Mesenteric fat pad (tissue), 1 donor: ENCODE measurements at regions not wholly inside any gene's neighbourhood (a gene's known extent, or its start where the extent isn't known, plus 50 kb on each side); places are given as distances from the start of the nearest gene placed in this dataset.
"Not testable (repeated sequence)": the region's sequence is repeated elsewhere in the genome, so short reads cannot be mapped to it uniquely, and the experiment has no call there.

Source experiments
- DNase-seq: peaks from one replicate; pipeline ENCODE4 v3.0.0-alpha.2; 2020; ENCODE audit warnings: low spot score
- donor health status: DM: yes; HTN: yes; CAD: no.

DNA sequence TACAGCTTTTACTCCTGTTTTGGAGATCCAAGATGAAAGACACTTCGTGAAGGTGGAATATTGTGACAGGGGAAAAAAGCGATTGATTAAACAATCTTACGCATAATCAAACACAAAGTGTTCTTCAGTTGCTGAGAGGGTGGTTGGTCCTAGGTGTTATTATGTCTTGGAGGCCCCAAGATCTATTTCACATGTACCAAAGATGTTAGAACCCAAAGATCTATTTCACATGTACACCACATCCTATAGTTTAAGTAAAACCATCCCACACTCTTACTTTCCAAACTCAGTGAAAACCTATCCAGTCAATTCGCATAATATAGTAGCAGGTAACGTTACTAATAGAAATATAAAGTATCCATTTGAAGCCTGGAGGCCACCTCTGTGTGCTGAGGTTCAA is 242.6 kb upstream of the MAF start:
- DNase-seq = no peak

DNA sequence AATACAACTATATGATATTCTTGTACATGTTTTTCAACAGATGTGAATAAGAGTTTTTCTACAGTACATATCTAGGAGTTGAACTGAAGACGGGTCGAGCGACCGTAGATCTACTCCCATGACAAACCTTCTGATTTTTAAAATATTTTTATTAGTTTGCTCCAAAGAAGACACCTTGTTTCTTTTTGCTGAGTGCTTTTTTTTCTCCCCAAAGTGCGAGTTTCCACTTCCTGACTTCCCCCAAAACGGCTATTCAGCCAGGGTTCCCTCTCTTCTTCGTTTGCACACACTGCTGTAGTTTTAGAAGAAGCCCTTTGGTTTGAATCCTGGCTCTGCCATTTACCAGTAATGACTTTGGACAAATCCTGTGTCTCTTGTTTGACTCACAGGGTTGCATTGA is 241.7 kb upstream of the MAF start:
- no peak for DNase-seq

DNA sequence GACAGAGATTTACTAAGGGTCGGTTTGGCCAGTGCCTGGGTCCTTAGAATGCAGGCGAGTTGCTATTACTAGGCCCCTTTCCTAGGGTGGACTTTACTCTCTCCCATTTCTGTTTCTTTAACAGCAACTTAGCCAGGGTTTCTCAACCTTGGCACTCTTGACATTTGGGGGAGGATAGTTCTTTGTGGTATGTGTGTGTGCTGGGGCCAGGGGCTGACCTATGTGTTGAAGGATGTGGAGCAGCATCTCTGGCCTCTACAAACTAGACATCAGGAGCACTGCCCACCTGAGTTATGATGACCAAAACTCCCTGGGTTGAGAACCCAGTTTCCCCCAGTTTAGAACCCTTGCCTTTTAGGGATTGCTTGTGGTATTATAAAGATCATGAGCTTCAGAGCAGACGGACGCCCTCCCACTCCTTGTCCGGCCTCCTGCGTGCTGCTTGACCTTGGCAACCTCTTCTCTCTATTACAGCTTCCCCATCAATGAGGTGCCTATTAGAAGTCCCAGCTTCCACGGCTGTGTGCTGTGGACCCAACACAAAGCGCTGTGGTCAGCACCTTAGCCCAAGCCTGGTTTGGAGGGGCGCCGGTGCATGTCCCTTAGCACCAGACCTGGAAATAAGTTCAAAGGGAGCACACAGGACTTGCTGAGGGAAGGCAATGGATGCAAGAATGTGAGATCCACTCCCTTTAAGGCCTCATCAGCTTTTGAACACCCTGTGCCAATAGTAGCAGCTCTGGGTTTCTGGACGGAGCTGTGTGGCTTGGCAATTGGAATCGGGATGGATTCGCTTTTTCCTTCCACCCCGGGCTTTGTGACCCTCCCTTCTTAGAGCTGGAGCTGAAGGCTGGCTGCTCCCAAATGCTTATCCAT is 239.2 kb upstream of the MAF start:
- no peak for DNase-seq

DNA sequence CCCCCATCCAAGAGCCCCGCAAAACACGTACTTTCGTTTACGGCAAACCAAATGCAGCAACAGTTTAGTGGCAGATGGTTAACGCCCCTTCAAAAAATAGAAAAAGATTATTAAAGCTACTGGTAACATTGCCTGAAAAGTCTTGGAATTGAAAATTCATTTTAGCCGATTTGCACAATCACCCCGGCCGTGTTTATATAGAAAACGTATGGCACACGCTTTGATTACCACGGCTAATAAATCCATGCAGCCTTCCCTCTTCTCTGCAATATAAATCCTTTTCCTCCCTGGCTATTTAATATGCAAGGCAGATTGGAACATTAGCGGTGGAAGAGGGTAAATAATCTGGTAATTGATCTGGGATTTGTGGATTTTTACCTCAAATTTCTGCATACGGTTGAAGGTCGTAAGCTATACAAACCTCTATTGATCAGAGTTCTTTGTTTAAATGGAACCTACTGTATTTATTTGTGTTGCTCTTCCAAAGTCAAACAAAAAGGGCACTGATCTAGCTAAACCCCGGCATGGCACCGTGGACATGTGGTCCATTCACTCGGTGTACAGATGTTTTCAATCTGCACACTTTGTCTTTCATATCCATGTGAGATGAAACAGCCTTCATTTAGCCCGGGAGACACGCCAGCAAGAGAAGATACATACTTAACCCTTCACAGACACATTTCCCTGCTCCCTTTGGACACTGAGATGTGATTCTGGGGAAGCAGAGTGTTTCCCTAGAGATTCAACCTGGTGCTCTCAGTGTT is 238.1 kb upstream of the MAF start:
- no peak for DNase-seq

DNA sequence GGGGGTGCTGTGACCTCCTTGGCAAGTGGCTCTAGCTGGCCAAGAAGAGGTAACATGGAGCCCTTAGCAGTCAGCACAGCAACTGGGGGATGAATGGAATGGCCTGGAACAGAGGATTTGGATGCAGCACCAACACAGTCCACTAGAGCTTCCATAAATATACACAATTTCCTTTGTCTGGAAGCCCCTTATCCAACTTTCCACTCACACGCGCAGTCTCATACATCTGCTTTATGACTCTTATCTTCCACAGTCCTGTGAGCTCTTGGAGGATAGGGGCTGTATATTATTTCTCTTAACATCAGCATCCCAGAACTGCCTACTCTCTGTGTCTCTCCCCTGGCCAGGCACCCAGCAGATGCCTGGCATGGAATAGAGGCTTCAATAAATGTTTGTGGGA is 235.6 kb upstream of the MAF start:
- DNase-seq = no peak

DNA sequence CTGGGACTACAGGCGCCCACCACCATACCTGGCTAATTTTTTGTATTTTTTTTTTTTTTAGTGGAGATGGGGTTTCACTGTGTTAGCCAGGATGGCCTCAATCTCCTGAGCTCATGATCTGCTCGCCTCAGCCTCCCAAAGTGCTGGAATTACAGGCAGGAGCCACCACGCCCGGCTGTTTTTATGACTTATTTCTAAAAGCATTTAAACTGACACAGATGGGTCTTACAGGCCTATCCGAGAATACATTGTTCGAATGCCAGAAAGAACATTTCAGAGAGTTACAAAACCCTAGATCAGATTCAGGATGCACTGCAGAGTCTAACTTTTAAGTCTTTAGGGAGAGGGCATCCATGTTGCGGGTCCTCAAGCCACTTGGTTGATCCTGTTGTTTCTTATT is 234.7 kb upstream of the MAF start:
- no peak for DNase-seq

DNA sequence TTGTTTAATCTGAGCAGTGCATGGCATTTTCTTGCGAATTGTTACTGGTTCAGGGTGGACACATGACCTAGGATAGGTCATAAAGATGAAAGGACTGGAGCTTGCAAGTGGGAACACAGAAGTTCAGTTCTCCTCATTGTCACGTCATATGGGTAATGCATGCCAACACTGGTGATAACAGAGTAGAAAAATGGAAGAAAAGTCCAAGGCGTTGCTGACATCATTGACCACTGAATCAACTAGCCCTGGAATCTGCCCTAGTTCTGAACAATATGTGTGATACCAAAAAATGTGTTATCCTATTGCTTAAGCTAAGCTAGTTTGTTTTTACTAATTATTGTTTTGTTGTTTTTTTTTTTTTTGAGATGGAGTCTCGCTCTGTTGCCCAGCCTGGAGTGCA is 234.2 kb upstream of the MAF start:
- no peak for DNase-seq

DNA sequence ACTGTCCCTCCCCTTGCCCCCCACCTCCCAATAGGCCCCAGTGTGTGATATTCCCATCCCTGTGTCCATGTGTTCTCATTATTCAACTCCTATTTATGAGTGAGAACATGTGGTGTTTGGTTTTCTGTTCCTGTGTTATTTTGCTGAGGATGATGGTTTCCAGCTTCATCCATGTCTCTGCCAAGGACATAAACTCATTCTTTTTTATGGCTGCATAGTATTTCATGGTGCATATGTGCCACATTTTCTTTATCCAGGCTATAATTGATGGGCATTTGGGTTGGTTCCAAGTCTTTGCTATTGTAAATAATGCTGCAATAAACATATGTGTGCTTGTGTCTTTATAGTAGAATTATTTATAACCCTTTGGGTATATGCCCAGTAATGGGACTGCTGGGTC is 233.5 kb upstream of the MAF start:
- DNase-seq = not testable (repeated sequence)

DNA sequence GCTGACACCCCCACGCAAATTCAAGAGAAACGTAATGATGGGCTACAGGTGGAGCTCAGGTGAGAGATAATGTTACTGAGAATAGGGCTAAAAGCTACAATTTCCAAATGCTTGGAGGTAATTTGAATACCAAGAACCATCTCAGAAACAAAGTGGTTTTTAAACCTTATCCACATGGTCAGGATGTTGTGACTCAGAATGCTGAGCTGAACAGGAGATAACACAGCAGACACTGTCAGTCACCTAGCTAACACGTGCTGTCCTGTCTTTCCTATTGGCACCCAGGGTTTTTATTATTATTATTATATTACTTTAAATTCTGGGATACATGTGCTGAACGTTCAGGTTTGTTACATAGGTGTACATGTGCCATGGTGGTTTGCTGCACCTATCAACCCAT is 233.0 kb upstream of the MAF start:
- DNase-seq = no peak

DNA sequence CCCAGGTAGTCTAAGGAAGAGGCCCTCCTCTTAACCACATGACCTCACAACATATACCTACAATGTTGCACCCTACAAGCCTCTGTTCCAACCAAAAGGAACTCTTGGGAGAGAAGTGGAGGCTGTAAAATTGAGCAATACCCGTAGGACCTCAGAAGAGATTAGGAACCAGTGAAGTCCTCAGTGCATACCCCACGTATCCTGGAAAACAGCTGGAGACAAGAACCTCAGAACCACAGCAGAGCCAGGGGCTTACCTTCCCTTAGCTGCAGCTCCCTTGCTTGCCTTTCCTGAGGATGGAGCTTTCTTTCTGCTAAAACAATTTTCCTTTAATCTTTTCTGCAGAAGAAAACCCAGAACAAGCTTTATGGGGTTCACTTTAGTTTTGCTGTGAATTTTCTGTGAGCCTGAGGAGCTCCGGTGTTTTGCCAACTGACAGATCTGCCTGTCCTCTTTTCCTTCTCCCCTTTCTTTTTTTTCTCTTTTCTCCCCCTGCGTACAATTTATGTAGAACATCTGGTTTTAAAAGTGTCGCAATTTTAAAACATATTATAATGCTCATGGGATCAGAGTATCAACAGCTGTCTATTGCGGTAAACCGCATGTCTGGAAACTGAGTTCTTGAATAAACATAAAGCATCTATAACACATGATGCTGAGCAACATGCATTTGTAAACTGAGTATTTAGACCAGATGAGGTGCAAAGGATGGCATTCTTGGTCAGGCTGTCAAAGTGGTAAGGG is 226.4 kb upstream of the MAF start:
- no peak for DNase-seq

DNA sequence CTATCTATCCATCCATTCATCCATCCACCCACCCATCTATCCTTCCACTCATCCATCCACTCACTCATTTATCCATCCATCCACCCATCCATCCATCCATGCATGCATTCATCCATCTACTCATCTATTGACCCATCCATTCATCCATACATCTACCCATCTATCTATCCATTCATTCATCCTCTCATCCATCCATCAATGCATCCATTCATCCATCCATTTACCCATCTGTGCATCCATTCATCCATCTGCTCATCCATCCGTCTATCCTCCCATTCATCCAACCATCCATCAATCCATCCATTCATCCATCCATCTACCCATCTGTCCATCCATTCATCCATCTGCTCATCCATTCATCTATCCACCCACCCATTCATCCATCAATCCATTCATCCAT is 224.5 kb upstream of the MAF start:
- DNase-seq = no peak

DNA sequence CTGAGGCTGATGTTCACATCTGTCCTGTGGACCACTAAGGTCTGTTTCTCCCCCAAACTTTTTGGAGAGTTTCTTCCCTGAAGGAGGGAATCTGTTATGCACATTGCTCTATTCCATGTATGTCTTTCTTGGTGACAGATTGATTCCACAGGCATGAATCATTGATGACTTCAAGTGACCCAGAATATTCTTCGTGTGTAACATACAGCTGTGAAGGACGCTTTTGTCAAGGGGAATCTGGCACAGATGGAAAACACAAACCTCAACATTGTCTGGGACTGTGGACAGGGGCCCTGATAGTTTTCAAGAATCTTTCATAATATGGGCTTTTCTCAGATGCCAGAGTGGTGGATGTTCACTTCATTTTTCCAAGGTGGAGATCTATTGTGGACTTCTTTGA is 223.1 kb upstream of the MAF start:
- no peak for DNase-seq

DNA sequence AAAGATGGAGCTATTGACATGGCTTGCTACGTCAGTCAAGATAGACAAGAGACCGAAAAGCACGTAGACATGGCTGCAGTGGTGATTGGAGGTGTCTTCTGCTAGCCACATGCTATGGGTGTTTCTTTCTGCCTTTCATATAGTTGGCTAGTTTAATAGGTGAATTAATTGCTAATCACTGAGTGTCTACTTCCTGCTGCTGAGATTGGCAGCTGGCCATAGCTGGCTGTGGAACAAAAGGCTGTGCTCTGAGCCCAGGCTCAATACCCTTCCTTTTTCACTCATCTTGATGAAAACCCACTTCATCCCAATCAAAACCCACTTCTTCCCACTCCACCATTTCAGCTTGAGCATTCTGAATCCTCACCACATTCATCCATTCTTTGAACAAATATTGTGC is 221.4 kb upstream of the MAF start:
- no peak for DNase-seq

DNA sequence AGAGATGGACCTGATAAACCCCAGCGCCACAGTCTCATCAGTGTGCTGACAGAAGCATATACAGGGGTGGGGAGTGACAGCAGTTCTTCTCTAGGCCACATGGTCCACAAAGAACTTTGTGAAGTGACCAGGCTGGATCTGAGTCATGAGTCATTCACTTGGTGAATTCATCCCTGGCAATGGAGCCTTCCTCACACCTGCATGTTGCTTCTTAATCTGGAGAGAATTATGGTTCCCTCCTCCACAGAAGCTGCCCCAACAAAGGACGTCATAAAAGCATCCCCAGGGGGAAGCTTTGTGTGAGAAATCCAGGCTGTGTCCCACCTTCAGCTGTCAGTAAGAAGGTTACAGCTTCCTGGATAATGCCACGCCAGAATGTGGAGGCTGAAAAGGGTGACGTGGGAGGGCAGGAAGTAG is 215.6 kb upstream of the MAF start:
- DNase-seq = no peak

DNA sequence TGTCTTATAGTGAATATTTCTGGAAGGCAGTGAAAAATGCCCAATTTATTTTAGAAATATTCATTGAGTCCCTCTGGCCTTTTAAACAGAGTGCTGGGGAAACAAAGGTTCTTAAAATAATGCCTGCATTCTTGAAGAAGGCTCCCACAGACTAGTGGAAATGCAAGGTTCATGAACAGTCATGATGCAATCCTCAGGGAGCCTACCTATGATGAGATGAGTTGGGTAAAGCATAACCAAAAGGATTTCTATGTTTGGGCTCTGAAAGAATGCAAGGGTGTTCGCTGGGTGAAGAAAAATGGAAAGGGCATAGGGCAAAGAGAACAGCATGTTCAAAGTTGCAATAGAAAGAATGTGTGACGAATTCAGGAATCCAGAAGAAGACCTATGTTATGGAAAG is 214.5 kb upstream of the MAF start:
- no peak for DNase-seq

DNA sequence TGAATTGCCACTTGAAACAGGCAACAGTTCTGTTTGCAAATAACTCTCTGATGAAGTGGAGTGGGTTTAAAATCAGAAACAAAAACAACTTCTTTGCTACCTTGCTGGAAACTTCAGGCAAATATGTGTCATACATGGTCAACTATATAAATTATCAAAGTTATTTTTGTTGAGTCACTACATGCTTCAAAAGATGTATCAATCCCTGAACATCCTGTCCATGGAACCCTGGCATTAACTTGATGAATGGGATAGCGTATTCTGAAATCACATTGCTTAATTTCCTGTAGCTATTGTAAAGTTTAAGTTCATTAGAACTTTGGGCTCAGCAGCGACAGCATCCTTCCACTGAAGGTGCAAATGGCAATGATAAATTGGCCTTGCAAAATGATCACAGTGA is 213.6 kb upstream of the MAF start:
- DNase-seq = no peak

DNA sequence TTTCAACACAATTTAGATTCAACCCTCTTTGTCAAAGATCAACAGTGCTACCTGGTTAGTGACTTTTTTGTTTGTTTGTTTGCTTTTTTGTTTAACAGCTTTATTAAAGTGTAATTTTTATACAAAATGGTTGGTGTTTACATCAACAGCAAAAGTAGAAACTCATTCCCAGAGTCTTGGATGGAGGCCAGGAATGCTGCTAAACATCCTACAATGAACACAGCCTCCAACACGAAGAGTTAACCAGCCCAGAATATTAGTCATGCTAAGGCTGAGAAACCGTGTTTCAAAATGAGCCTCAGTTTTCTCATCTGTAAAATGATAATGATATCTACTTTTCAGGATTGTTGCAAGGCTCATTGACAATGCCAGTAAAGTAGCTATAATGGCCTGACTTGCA is 211.0 kb upstream of the MAF start:
- no peak for DNase-seq

DNA sequence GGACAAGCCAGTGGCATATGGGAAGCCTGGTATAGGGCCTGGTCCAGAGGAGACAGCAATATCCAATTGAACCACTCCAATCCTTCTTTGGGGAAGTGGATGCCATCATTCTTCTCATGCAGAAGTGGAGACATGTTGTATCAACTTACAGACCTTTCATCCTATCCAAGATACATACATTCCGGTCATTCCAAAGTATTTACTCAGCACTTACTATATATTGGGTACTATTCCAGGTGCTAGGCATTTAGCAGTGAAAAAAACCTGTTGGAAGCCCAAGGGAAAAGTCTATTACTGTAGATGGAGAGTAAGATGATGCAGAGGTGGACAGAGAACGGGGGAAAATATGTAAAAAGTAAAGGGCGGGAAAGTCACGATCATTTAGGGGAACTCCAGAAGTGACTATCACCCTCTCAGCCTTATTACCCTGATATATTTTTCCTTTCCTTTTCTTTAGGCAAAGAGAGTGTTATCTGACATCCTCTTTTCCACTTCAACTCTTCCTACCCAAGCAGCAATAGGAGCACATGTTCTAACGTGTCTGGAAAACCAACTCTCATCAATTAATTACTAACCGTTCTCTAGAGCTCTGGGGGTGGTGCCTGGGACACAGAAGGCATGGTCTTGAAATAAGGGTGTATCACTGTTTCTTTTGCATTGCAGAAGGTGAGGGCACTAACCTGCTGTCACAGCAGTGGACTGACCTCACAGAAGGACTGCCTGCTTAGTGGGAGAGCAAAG is 210.1 kb upstream of the MAF start:
- no peak for DNase-seq

DNA sequence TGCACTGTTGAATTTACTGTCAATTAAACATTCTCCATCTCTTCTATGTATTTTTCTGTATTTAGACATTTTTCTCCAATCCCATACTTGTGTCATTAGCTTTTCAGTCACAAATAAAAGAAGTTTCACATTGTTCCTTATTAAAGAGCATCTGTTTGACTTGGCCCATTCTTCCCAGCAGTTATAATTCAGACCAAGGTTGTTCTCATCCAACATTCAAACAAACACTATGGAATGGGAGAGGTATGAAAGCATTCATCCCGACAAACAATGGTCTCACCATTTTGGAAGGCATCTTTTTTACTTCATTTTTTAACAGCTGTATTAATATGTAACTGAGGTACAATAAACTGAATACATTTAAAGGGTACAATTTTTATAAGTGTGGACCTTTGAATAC is 208.8 kb upstream of the MAF start:
- DNase-seq = no peak

DNA sequence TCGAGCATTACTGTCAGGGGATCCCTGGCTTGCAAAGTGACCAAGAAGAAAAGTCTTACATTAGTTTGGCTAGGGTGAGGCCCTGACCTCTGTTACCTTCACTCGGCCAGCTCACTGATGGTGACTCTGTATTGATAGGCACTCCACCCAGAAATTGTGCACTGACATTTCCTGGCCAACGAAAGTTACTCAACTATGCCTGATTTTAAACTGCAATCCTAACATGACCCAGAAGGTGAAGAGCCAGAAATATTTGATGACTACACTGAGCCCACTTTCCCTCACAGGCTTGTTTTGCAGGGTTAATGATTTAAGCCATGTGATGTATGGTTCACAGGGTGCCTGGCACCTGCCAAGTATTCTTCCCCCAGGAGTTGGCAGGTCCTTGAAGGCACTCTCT is 208.2 kb upstream of the MAF start:
- DNase-seq = no peak

DNA sequence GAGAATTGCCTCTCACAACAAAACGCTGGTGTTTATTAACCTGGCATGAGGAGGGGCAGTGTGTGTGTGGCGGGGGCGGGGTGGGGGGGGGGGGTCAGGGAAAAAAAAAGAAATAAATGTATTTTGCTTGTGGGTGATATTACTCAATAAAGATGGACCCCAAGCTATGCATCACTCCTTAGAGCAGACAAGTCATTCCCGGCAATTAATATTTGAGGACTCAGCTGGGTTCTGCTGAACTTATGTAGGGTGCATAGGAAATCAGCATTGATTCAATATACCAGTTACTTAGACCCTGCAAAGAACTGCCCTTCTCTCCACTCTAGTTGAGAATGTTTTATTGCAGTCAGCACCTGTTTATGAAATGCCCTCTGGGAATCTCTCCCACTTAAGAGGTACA is 206.2 kb upstream of the MAF start:
- DNase-seq = no peak
